Stomach smooth muscle (tissue), 2 donors: ENCODE measurements at regions not wholly inside any gene's neighbourhood (a gene's known extent, or its start where the extent isn't known, plus 50 kb on each side); places are given as distances from the start of the nearest gene placed in this dataset.

Experiments used
- H3K27ac ChIP-seq: one replicate; pipeline ENCODE4 v1.7.0; 2013; ENCODE audit warnings: mild to moderate bottlenecking, low read length, inconsistent platforms
- H3K27me3 ChIP-seq, 2 donors: one replicate each; pipeline ENCODE4 v1.7.0; 2013; ENCODE audit warnings: low read length in 2 of 2; ENCODE audit not compliant: insufficient read depth in 2 of 2, control insufficient read depth in 1 of 2
- H3K36me3 ChIP-seq, 2 donors: one replicate each; pipeline ENCODE4 v1.7.0; 2013; ENCODE audit warnings: low read length in 2 of 2; ENCODE audit not compliant: control insufficient read depth in 2 of 2, insufficient read depth in 2 of 2
- H3K4me1 ChIP-seq: one replicate; pipeline ENCODE4 v1.7.0; 2013; ENCODE audit warnings: low read length; ENCODE audit not compliant: control insufficient read depth, insufficient read depth
- H3K4me3 ChIP-seq, 2 donors: one replicate each; pipeline ENCODE4 v1.7.0; 2013; ENCODE audit warnings: low read length in 2 of 2
- H3K9ac ChIP-seq, 2 donors: one replicate each; pipeline ENCODE4 v1.7.0; 2013; ENCODE audit warnings: low read length in 2 of 2, mild to moderate bottlenecking in 1 of 2
- H3K9me3 ChIP-seq, 2 donors: one replicate each; pipeline ENCODE4 v1.7.0; 2013; ENCODE audit warnings: low read length in 2 of 2; ENCODE audit not compliant: control insufficient read depth in 2 of 2
- donor health status: healthy.
- donor health status: Pancreatic carcinoma.

DNA sequence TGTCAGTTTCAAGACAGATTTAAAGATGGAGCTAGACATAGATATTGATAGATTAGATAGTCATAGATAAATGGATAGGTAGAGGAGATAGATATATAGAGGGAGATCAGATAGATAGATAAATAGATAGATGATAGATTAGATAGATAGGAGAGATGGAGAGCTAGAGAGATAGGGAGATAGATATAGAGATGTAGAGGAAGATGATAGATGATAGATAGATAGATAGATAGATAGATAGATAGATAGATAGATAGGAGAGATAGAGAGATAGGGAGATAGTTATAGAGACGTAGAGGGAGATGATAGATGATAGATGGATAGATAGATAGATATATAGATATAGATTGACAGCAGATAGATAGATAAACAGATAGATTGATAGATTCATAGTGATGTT is 1038.8 kb upstream of the AUTS2 start:
- H3K9me3 ChIP-seq, result no peaks in the 10 kb centered on the region
- H3K27ac ChIP-seq, result no peak overlapping the region
- H3K4me1 ChIP-seq, result no peaks in the 10 kb centered on the region
- H3K36me3 ChIP-seq, result no peaks in the 10 kb centered on the region
- no peaks in the 10 kb centered on the region for H3K27me3 ChIP-seq
- H3K9ac ChIP-seq, result no peak overlapping the region
- no peak overlapping the region for H3K4me3 ChIP-seq

DNA sequence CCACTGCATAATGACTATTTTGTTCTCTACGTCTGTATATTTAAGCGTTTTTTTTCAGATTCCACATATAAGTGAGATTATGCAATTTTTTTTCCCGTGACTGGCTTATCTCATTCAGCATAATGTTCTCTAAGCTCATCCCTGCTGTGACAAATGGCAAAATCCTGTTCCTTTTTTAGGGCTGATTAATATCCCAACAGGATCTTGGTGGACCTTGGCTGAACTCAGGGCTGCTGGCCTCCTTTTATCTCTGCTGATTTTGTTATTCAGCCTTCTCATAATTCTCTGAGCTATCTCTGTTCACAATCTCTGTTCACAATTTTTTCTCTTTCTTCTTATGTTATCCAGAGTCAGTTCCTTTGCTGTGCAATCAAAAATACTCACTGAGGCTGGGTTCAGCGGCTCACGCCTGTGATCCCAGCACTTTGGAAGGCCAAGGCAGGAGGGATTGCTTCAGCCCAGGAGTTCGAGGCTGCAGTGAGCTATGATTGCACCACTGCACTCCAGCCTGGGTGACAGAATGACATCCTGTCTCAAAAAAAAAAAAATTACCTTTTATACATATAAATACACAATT is 1035.9 kb upstream of the AUTS2 start:
- H3K27me3 ChIP-seq, result no peaks in the 10 kb centered on the region
- no peaks in the 10 kb centered on the region for H3K9me3 ChIP-seq
- H3K4me1 ChIP-seq, result no peaks in the 10 kb centered on the region
- H3K4me3 ChIP-seq, result no peak overlapping the region
- no peak overlapping the region for H3K27ac ChIP-seq
- no peak overlapping the region for H3K9ac ChIP-seq
- H3K36me3 ChIP-seq, result no peaks in the 10 kb centered on the region

DNA sequence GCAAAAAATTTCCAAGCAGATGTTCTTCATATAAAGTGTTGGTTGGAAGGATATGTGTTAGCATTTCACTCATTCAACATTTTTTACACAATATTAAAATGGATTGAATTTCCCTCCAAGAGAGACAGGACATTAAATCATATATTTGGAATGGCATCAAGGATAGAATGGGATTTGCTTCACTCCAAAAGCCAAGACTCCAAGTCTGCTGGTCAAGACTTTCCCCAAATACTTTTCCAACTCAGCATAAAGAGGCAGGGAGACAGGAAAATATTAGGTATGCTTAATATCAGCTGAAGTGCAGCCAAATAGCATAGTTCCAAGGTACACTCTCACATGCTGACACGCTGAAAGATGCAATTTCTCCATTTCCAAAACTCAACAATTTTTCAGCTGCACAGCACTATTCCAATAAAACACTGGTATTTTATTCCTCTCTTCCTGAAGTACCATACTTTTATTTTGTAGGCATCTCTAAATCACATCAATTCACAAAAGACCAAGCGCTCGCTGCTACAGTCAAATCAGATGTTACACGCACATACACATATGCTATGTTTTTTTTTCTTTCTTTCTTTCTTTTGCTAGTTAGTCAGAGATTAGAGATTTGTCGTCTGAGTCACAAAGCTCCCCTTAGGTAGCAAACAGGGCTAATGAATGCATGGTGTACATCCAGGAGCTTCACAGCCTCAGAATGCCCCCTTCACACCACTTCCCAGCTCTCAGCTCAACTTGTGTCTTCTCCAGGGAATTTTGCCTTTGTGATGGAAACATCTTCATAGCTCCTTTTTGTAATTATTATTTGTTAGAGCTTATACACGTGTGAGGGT is 1033.8 kb upstream of the AUTS2 start:
- Histone ChIP-seq H3K36me3 (no peaks in the 10 kb centered on the region), H3K27me3 (no peaks in the 10 kb centered on the region), H3K27ac (no peak overlapping the region), H3K4me3 (no peak overlapping the region), H3K9me3 (no peaks in the 10 kb centered on the region), H3K9ac (no peak overlapping the region), H3K4me1 (no peaks in the 10 kb centered on the region)

DNA sequence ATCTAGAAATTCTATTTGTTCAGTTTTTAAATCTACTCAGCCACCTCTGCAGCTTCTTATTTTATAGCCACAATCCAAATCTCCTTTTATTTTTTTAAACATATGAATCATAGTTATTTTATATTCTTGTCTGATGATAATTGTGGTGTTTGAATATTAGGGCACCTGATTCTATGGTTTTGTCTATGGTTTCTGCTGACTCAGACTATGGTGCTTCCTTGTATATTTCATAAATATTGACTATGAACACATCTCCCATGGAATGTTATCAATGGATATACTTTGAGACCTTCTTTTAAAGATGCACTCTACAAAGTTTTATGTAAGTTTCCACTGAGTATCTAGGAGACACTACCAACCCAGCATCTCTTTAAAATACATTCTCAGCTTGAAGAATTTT is 1027.0 kb upstream of the AUTS2 start:
- Histone ChIP-seq H3K9me3 (no peaks in the 10 kb centered on the region), H3K4me1 (peaks cover 2% of the 10 kb centered on the region), H3K9ac (no peak overlapping the region), H3K36me3 (no peaks in the 10 kb centered on the region), H3K27ac (no peak overlapping the region), H3K4me3 (no peak overlapping the region), H3K27me3 (no peaks in the 10 kb centered on the region)

DNA sequence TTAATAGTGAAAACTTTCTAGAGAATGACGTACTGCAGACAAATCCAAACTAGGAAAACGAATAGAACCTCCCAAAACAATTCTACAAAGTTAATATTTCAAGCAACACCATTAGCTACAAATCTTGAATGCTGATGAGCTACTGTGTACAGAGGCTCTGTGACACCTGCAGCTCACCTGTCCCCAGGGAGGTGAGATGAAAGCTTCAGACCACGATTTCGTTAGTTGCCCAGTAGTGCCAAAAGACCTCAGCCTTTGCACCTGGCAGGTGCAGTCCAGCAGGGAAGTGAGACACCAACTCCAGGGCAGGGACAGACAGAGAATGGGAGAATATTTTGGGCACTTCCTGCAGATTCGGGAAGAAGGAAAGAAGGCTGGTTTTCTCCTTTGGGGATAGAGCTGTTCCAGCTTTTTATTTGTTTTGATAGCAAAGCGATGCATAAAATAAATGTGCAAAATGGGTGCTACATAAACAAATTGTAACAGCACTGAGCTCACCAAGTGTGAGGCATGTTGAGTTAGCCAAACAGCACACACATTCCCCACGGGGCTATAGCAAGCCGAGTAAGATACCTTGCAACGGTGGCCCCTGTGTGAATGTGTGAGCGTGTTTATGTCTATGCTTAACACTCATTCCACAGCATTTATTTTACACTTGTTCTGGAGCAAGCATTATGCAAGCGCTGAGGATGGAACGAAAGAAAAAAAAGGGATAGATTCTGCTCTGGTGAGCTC is 1024.8 kb upstream of the AUTS2 start:
- no peak overlapping the region for H3K27ac ChIP-seq
- H3K27me3 ChIP-seq, result no peaks in the 10 kb centered on the region
- H3K9ac ChIP-seq, result no peak overlapping the region
- H3K4me3 ChIP-seq, result no peak overlapping the region
- H3K36me3 ChIP-seq, result no peaks in the 10 kb centered on the region
- H3K4me1 ChIP-seq, result peaks cover 2% of the 10 kb centered on the region
- no peaks in the 10 kb centered on the region for H3K9me3 ChIP-seq

DNA sequence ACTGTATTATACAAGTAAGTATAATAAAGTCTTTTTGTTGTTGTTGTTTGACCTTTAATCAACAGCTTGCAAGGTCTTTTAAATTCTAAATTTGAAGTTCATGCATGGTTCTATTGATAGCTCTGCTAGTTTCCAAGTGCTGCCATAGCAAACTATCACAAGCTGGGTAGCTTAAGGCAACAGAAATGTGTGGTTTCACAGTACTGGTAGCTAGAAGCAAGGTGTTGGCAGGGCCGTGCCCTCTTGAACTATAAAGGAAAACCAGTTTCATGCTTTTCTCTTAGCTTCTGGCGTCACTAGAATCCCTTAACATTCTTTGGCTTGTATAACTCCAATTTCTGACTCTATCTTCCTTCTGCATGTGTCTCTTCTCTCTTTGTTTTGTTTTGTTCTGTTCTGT is 1021.9 kb upstream of the AUTS2 start:
- Histone ChIP-seq H3K9ac (no peak overlapping the region), H3K4me1 (peaks cover 2% of the 10 kb centered on the region), H3K27me3 (no peaks in the 10 kb centered on the region), H3K27ac (no peak overlapping the region), H3K36me3 (no peaks in the 10 kb centered on the region), H3K4me3 (no peak overlapping the region), H3K9me3 (peaks cover 7 to 9% of the 10 kb centered on the region in 2 donors)

DNA sequence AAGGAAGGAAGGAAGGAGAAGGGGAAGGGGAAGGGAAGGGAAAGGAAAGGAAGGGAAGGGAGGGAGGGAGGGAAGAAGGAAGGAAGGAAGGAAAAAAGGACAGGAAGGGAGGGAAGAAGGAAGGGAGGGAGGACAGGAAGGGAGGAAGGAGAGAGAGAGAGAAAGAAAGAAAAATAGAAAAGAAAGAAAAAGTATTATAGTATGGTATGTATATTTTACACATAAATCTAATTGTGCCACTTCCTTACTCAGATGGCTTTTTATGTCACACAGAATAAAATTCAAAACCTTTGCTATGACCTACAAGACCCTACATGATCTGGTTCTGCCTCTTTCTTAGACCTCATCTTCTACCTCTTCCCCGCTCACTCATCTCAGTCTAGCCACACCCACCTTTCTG is 1016.9 kb upstream of the AUTS2 start:
- no peaks in the 10 kb centered on the region for H3K27me3 ChIP-seq
- no peak overlapping the region for H3K9ac ChIP-seq
- no peak overlapping the region for H3K4me3 ChIP-seq
- no peaks in the 10 kb centered on the region for H3K36me3 ChIP-seq
- H3K4me1 ChIP-seq, result no peaks in the 10 kb centered on the region
- no peak overlapping the region for H3K27ac ChIP-seq
- H3K9me3 ChIP-seq, result peaks cover 7 to 22% of the 10 kb centered on the region in 2 donors

DNA sequence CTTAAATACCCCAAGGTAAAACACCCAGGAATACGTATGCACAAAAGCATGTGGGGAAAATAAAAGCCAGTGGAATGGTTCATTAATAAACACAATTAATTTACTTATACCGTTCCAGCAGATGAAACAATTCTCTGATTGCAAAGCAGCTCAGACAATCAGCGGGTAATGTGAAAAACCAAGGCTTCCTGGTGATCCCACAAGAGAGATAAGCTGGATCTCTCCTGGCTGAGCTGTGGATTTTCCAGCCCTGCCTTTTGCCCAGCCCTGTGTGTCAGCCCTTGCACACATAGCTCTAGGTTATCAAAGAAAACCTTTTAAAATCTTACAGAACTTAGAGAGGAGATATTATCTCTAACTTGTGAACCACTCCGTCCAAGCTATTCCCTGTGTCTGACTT is 1010.7 kb upstream of the AUTS2 start:
- H3K36me3 ChIP-seq, result no peaks in the 10 kb centered on the region

DNA sequence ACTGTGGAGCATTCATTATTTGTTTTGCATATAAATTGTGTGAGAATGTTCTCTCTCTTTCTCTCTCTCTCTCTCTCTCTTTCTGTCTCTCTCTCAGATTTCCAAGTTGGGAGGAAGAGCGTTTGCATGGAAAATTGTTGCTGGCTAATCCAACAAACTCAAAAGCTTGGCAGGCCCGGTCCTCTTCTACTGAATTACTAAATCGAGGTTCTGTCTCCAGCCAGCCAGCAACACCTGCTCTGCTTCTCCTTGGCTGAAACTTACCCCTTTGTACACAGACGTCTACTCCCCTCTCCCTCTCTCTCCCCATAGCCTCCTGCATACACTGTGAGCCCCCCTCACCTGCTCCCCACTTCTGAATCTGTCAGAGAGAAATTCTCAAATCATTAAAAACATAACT is 996.4 kb upstream of the AUTS2 start:
- H3K36me3 ChIP-seq, result no peaks in the 10 kb centered on the region
- H3K9ac ChIP-seq, result no peak overlapping the region
- no peaks in the 10 kb centered on the region for H3K27me3 ChIP-seq
- no peaks in the 10 kb centered on the region for H3K4me1 ChIP-seq
- H3K27ac ChIP-seq, result no peak overlapping the region
- H3K9me3 ChIP-seq, result no peaks in the 10 kb centered on the region
- H3K4me3 ChIP-seq, result no peak overlapping the region

More for the DNA sequence above, 1010.7 kb upstream of the AUTS2 start:
- Histone ChIP-seq H3K4me1 (no peaks in the 10 kb centered on the region), H3K4me3 (no peak overlapping the region), H3K27me3 (no peaks in the 10 kb centered on the region), H3K9me3 (peaks cover 0 to 8% of the 10 kb centered on the region in 2 donors), H3K27ac (no peak overlapping the region), H3K9ac (no peak overlapping the region)

DNA sequence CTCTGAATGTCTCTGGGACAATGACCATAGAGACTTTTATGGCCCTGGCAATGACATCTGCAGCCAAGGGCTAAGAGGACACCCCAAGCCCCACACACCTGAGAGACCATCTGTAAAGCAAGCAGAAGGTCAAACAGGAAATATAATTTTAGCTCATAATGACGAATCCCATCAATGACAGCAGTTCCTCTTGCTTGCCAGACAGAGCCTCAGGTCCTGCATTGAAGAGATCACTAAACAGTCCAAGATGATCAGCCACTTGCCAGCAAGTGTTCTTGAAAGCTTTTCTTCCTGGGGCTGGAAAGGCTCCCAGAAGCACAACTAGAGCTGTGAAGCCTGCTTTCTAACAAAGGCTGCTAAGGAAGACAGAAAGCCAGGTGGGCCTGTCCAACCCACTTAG is 993.7 kb upstream of the AUTS2 start:
- Histone ChIP-seq H3K27ac (no peak overlapping the region), H3K4me3 (no peak overlapping the region), H3K27me3 (no peaks in the 10 kb centered on the region), H3K9me3 (peaks cover 3 to 6% of the 10 kb centered on the region in 2 donors), H3K9ac (no peak overlapping the region), H3K4me1 (no peaks in the 10 kb centered on the region), H3K36me3 (no peaks in the 10 kb centered on the region)

DNA sequence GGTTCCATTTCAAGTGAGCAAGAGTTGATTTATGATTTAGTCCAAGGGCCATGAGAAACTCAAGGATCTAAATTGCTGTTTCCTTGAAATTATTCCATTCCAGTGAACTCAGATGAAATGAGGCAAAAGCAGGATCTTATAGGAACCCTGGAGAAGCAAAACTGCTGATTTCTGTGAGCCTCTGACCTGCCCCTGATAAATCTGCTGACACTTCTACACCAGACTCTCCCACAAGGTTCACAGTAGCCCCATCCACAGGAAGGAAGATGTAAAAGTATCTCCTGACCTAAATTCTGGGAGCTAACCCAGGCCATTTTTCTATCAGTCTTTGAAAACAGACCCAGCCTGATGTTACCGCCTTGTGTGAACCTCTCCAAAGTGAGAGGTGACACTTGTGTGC is 987.6 kb upstream of the AUTS2 start:
- Histone ChIP-seq H3K9ac (no peak overlapping the region), H3K4me1 (no peaks in the 10 kb centered on the region), H3K9me3 (peaks cover 3 to 12% of the 10 kb centered on the region in 2 donors), H3K27me3 (no peaks in the 10 kb centered on the region), H3K36me3 (no peaks in the 10 kb centered on the region), H3K27ac (no peak overlapping the region), H3K4me3 (no peak overlapping the region)
